ENCODE measurements at regions not wholly inside any gene's neighbourhood (a gene's known extent, or its start where the extent isn't known, plus 50 kb on each side); places are given as distances from the start of the nearest gene placed in this dataset.
A peak's percentile ranks its signal among the peaks of the same experiment; 100 is the strongest.

- no peak overlapping the region for H3K4me3 ChIP-seq (ENCODE audit: low read depth, low read length)
- DNase-seq (ENCODE audit: low read depth) = no peak
- TF ChIP-seq CTCF (IDR thresholded peaks at IDR 0.05; ENCODE audit: control insufficient read depth, extremely low read depth, insufficient read depth) = no peak
Observed at GRCh38 chr14:104292084-104292970, 153.9 kb downstream of the KIF26A start.

- H3K4me3 ChIP-seq (ENCODE audit: low read depth, low read length) = no peak overlapping the region
- DNase-seq (ENCODE audit: low read depth) = no peak
- no peak for TF ChIP-seq CTCF (IDR thresholded peaks at IDR 0.05; ENCODE audit: control insufficient read depth, extremely low read depth, insufficient read depth)
Observed at GRCh38 chr14:104293231-104293841, 154.9 kb downstream of the KIF26A start.

- H3K4me3 ChIP-seq (ENCODE audit: low read depth, low read length) = no peak overlapping the region
- no peak for DNase-seq (ENCODE audit: low read depth)
- TF ChIP-seq CTCF (IDR thresholded peaks at IDR 0.05; ENCODE audit: control insufficient read depth, extremely low read depth, insufficient read depth) = peak; percentile 19; the same call in 1 of the 2 replicates
Observed at GRCh38 chr14:104293851-104294627, 155.7 kb downstream of the KIF26A start.

- no peak overlapping the region for H3K4me3 ChIP-seq (ENCODE audit: low read depth, low read length)
- no peak for TF ChIP-seq CTCF (IDR thresholded peaks at IDR 0.05; ENCODE audit: control insufficient read depth, extremely low read depth, insufficient read depth)
- DNase-seq (ENCODE audit: low read depth) = no peak
Observed at GRCh38 chr14:104294628-104294982, 156.2 kb downstream of the KIF26A start.

GRCh38 chr14:104294983-104295680, 156.7 kb downstream of the KIF26A start:
- DNase-seq (ENCODE audit: low read depth) = no peak
- no peak for TF ChIP-seq CTCF (IDR thresholded peaks at IDR 0.05; ENCODE audit: control insufficient read depth, extremely low read depth, insufficient read depth)
- no peak overlapping the region for H3K4me3 ChIP-seq (ENCODE audit: low read depth, low read length)

GRCh38 chr14:104295681-104296387, 157.4 kb downstream of the KIF26A start:
- DNase-seq (ENCODE audit: low read depth) = no peak
- TF ChIP-seq CTCF (IDR thresholded peaks at IDR 0.05; ENCODE audit: control insufficient read depth, extremely low read depth, insufficient read depth) = no peak
- no peak overlapping the region for H3K4me3 ChIP-seq (ENCODE audit: low read depth, low read length)

Data from LNCaP clone FGC (cell line).